ENCODE measurements at regions not wholly inside any gene's neighbourhood (a gene's known extent, or its start where the extent isn't known, plus 50 kb on each side); places are given as distances from the start of the nearest gene placed in this dataset.

DNA sequence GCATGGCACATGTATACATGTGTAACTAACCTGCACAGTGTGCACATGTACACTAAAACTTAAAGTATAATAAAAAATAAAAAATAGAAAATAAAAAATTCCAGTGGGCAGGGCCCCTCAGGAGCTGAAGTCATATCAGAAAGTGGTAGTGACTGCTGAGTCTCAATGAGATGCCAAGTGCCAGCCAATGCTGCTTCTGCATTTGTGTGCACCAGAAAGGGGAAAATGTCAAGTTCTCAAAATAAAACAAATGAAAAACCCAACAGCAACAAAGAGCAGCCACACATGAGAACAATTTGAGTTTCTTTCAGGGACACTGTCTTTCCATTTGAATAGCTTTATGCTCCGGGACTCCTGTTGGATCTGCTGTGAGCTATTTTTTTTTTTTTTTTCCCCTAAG, 117.2 kb upstream of the CCDC112 start:
- no peak for DNase-seq (ENCODE audit: low read depth in 4 of 4, low spot score in 3 of 4)

DNA sequence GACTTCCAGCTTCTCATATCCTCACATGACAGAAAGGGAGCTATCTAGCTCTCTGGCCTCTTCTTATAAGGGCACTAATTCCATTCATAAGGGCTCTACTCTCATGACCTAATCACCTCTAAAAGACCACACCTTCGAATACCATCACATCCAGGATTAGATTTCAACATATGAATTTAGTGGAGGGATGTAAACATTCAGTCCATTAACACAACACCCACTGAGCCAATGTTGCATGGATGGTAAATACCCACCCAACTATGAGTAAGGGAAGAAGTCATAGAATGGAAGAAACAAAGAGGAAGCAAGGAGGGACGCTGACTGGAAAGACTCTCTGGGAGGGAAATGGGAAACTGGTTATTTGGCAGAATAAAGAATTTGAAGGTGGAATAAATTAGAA, 112.6 kb upstream of the CCDC112 start:
- DNase-seq (ENCODE audit: low read depth in 4 of 4, low spot score in 3 of 4): no peak

DNA sequence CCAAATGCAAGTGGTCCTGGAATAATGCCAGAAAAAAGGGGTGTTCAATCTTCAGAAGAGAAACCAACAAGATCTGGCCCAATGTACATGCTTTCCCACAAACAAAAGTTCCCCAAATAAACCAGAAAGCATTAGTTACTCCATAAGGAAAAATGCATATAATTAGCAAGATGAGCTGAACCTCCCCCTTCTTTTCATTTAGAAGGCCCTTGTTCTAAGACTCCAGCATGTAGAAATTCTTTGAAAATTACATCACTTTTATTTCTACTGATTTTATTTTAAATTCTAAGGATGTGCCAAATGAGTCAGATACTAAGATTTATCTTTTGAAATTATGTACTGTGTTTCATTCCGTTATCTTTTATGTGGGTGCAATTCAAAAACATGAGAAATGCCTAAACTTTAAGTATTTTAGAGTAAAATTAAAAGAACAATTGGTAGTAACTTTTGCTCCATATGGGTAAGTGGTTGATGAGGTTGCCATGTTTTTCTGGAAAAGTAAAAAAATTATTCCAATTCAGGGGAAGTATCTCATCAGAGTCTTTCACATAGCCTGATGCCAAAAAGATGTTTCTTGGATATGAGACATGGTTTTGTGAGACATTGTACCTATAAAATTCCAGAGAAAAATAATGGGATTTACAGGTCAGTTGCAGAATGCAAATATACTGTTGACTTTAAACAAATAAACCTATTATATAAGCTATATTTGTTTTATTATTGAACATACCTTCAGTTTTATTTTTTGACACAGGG, 106.5 kb upstream of the CCDC112 start:
- no peak for DNase-seq (ENCODE audit: low read depth in 4 of 4, low spot score in 3 of 4)

DNA sequence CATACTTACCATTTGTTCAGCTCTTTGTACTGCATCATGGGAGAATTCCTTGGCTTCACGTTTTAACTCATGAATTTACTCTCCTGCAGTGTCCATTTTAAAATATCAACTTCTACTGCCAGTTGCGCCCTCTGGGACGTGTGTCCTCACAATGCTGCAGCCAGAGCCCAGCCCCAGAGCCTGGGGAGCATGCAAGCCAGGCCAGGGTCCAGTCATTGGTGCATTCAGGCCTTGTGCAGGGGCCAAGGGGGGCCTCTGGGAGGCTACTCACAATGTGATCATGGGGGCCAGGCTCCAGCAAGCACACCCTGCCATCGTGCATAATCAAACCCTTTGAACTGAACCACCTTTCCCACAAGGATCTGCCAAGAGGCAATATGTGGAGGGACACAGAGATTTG, 105.6 kb upstream of the CCDC112 start:
- DNase-seq (ENCODE audit: low read depth in 4 of 4, low spot score in 3 of 4): no peak

DNA sequence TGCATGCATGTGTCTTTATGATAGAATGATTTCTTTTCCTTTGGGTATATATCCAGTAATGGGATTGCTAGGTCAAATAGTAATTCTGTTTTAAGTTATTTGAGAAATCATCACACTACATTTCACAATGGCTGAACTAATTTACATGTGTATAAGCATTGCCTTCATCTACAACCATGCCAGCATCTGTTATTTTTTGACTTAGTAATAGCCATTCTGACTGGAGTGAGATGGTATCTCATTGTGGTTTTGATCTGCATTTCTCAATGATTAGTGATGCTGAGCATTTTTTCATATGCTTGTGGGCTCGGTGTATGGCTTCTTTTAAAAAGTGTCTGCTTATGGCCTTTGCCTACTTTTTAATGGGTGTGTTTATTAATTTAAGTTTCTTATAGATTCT, 102.3 kb upstream of the CCDC112 start:
- no peak for DNase-seq (ENCODE audit: low read depth in 4 of 4, low spot score in 3 of 4)

DNA sequence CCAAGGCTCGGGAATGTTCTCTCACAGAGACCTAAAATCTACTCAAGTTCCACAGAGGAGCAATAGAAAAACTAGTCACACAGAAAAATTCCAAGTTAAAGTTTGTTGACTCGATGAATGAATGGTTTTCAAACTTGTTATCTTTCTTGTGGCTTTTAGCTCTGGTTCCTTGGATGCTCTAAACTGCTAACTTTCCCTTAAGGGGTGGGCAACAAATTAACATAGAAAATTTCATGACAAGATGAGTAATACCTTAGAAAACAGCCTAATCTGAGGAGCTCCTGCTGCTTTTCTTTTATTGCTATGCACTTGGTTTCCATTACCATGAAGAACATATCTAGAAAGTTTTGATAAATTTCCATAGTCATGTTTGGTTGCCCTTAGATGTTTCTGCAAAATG, 100.2 kb upstream of the CCDC112 start:
- DNase-seq (ENCODE audit: low read depth in 4 of 4, low spot score in 3 of 4): no peak

DNA sequence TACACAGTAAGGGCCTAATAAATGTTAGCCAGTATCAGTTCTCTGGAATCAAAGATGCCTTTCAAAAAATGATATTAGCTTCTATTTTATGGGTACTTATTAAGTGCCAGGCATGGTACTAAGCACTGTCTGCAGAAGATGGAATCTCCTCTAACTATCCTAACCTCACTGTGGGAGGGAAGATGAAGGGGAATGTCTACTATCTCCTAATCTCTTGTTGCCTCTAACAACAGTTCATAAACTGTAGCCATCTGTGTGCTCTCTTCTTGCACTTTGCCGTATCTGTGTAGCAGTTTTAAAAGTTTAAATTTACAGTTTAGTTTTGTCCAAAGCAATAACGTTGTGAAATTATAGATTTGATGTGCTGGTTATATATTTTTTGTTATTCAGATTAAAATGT, 99.6 kb upstream of the CCDC112 start:
- no peak for DNase-seq (ENCODE audit: low read depth in 4 of 4, low spot score in 3 of 4)

DNA sequence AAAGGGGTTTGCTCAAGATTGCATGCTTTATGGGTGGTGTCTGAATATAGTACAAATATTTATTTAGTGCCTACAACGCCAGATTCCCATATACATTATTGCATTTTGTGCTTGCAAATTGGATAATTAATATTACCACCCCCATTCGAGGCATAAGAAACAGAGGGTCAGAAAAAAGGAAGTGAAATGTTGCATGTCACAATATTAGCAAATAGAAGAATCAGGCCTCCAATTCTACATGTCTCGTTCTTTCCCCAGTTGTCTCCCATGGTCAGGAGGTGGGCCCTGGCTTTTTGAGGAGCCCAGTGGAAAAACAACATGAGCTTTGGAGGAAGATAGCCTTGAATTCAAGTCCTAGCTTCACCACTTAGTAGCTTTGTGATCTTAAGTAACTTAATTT, 98.1 kb upstream of the CCDC112 start:
- no peak for DNase-seq (ENCODE audit: low read depth in 4 of 4, low spot score in 3 of 4)

DNA sequence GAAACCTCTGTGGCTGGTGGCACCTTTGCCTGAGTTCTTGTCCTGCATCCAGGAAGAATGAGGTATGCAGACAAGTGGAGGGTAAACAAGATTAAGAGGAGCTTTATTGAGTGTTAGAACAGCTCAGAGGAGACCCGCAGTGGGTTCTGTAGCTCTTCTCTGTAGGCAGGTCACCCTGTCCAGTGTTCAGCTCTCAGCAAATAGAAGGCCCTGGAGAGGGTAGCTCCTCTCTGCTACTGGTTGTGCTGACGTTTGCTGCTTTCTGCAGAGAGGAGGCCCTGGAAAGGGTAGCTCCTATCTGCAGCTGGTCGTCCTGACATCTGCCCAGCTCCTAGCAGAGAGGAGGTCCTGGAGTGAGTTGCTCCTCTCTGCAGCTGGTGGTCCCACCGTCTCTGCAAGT, 96.8 kb upstream of the CCDC112 start:
- no peak for DNase-seq (ENCODE audit: low read depth in 4 of 4, low spot score in 3 of 4)

DNA sequence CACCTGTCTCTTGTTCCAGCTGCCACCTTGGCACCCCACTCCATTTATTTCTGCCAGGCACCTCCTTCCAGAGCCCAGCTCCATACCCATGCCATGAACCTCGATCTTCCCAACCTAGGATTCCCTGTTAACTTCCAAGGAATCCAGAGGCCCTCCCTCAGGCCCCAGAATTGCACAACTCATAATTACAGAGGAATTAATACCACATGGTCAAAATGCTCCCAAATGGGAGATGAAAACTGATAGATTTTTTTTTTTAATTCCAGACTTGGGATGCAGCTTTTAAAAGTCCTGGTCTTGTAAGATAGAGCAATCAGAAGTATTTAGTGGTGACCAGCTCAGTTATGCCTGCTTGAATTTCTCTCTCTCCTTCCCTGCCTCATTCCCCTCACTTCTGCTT, 96.2 kb upstream of the CCDC112 start:
- no peak for DNase-seq (ENCODE audit: low read depth in 4 of 4, low spot score in 3 of 4)

DNA sequence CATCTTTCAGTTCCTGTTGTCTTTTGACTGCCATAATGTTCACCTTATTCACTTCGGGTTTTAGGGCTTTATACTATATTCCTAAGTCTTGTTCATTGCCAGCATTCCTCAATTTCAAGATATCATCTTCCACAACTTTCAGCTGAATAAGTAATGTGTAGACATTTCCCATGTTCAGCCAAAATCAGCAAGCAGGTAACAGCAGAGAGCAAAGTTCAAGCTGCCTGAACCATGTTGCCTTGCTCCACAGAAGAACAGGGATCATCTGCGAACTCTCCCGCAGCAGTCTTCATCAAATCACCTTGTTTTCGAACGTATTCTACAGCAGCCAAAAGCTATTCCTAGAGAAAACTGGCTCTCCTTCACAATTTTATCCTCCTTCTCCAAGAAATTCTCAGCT, 95.3 kb upstream of the CCDC112 start:
- DNase-seq (ENCODE audit: low read depth in 4 of 4, low spot score in 3 of 4): no peak

DNA sequence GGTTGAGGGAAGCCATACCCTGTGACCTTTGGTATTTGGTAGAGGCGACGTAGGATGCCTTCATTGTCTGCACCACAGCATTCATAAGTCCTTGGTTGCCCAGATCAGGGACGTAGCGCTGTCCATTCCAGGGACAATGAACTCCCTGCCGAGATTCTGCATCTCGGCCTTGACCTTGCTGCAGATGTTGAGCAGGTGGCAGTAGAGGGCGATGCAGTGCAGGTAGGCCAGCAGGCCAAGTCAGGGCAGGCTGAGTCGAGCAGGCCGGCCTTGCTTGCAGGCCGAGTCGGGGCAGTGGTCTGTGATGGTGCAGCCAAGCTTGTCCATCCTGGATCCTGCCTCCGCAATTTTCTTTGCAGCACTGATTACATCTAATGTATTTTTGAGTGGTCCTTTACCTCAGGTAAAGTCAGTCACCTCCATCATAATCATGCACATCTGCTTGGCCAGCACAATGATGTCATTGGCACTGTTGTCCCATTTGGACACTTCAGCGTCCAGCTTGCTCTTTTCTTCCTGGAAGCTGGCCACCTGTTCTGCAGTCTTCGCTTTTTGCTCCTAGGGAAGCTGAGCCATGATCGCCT, 93.4 kb upstream of the CCDC112 start:
- no peak for DNase-seq (ENCODE audit: low read depth in 4 of 4, low spot score in 3 of 4)

DNA sequence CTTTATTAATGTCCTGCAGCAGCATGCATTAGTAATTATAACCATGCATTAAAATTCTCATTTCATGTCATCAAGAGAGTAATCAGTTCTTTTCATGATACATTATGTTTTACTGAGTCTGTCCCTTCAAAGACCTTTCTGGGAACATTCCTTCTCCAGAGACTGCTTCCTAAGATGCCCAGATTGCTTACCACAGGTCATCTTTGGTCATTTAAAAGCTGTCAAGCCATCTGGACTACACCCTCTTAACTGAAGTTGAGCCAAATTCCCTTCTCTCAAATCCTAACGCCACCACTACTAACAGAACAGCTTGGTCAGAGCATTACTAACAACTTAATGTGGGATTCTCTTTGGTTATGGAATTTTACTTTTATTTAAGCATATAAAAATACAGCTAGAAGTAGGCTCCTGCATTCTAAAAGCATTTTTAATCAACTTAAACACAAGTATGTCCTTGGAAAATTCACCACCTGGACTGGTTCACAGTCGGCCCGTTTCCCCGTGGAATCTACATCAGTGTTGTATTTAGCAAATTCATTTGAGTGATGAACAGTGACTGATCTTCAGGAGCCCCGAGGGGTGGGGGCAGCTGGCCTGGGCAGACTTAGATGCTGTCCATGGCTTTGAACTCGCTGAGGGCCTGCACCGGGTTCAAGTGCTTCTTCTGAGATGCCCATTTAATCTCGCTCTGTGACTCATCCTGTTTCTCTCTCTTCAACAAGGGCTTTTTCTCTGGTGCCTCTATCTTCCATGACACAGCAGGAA, 92.8 kb upstream of the CCDC112 start:
- no peak for DNase-seq (ENCODE audit: low read depth in 4 of 4, low spot score in 3 of 4)

DNA sequence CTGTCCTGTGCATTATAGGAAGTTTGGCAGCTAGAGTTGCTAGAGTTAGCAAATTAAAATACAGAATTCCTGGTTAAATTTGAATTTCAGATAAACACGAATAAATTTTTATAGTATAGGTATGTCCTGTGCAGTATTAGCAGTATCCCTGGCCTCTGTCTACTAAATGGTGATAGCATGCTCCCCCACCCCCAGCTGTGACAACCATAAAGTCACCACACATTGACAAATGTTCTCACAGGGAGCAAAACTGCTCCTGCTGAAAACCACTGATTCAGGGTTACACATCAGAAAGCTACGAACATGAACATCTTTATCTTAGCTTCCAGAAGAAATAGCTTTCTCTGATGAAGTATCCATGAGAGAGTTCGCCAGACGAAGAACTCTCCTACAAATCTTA, 91.8 kb upstream of the CCDC112 start:
- no peak for DNase-seq (ENCODE audit: low read depth in 4 of 4, low spot score in 3 of 4)

DNA sequence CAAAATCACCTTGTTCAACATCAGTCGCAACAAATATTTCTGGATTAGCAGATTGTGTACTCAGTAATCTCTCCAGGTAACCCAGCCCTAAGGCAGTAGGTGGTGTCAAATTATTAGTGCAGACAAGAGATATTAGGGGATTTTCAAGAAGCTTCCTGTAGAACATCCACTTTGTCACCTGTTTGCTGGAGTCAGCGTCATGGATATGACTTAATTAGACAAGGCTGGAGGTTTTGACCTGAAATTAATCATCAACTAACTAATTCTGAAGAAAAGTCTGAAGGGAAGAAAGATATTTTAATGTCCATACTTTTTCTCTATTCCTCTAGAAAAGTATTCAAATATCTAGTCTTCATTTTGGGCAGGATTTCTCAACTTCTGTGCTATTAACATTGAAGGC, 91.4 kb upstream of the CCDC112 start:
- DNase-seq (ENCODE audit: low read depth in 4 of 4, low spot score in 3 of 4): no peak

DNA sequence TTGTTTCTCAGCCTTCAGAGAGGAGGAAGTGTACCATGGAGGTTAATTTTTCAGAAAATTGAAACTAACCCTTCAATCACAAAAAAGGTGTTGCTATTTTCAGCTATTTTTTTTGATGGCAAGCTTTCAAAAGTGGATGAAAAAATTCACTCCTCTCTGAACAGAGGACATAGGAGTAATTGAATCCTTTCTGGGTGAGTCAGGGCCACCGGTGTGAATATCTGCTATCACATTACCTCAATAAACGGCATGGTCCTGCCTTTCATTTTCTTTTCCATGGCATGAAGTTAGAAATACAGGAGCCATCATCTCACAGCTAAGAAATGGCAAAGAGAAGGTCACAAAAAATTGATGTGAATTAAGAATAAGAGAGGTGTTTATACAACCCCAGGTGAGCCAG, 90.2 kb upstream of the CCDC112 start:
- DNase-seq (ENCODE audit: low read depth in 4 of 4, low spot score in 3 of 4): no peak

DNA sequence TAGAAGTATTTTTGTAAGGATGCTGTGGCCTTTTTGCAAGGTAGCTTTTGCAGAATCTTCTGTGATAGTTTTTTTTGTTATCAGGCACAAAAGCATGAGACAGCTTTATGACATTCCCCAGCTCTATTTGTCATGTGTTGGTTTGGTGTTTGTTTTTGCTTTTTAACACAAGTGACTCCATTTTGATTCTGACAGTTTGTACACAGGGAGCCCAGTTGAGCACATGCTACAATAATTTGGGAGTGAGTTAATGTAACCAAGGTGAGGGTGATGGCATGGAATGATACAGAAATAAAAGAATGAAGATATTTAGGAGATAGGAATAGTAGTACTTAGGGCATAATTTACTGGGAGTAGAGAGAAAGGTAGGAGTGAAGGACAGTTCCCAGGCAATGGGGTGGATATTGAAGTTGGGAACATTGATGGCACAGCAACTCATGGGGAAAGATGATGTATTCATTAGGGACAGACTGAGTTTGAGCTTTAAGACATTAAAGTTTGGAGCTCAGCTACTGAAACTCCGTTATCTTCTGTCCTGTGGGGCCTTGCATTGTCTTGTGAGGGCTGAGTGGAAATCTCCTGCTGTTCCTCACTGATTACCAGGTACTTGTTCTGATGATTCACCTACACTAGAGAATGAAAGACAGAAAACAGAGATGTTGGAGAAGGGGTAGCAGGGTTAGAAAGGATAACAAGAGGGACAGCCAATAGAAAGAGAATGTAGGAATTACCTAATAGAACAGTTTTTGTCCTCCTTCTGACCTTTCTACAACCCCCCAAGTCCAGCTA, 88.3 kb upstream of the CCDC112 start:
- DNase-seq (ENCODE audit: low read depth in 4 of 4, low spot score in 3 of 4): no peak

DNA sequence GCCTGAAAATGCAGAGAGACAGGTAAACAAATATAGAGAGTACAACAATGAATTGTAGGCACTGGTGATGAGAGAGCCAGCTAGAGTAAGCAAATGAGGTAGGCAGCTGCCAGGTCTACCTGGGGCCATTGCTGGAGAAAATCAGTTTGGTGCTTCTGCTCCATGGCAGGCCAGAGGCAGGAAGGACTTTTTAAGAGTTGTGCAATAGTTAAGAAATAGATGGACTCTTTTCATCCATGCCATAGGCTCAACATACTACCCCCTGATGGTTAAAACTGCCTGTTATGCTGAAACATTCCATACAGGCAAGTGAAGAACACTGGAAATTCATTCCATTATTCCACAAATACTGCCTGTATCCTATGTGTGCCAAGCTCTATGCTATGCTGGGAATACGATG, 86.5 kb upstream of the CCDC112 start:
- DNase-seq (ENCODE audit: low read depth in 4 of 4, low spot score in 3 of 4): no peak

DNA sequence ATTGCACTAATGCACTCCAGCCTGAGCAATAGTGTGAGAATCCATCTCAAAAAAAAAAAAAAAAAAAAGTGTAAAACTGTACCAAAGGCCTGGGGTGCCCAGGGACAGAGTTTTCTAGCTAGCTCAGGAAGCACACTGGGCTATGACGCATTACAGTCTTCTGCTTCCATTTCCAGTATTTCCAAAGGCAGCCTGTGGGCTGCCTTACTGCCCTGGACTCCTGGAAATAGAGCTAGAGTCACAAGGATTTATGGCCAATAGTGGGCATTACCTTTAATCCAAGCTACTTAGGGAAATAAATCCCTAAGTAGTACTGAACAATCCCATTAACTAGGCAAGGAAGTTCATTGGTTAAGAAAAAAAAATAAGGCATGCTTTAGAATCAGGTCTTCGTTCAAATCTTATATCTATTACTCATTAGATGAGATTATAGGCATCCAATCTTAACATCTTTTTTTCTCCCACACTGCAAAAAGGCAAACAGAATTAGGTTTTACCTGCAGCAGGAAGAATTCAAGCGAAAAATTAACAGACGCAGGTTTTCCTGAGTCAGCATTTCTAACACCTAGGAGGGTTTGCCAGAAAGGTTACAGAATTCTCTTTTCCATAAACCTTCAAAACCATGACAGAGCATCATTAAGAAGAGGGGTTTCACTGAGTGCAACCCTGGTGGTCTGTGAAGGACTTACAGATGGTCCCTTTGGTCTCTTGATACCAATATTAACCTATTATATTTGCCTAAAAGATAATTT, 85.6 kb upstream of the CCDC112 start:
- DNase-seq (ENCODE audit: low read depth in 4 of 4, low spot score in 3 of 4): no peak

DNA sequence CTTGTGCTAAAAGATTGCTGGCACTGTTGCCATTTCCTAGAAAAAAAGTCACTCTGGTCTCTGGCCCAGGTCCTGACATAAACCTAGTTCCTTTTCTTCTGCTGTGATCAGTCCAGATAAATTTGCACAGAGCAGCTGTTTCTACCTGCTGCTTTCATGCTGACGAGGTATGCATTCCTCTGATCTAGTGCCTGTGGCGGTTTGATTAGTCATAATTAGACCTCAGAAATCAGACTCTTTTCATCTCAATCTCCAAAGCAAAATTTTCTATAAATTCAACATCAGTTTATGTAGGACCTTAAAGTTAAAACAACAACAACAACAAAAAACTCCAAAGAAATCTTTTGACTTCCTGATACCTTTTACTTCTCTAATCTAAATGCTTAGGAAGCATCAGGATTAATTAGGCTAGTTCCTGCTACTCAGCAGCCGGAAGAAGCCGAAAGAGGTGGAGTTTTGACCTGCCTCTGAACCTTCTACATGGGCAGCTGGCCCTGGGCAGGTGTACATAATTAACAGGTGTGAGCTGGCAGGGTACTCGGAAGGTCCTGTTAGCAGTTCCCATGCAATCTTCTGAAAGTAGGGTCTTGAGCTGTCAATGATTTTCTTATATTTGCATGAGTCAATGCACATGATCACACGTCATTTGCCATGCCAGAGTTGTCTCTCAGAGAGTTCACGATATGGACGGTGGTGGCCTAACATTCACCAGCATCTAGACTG, 83.3 kb upstream of the CCDC112 start:
- DNase-seq (ENCODE audit: low read depth in 4 of 4, low spot score in 3 of 4): no peak

Data from left renal pelvis (tissue), 4 donors.